Testis (tissue), 2 donors: ENCODE measurements at regions not wholly inside any gene's neighbourhood (a gene's known extent, or its start where the extent isn't known, plus 50 kb on each side); places are given as distances from the start of the nearest gene placed in this dataset.

Experiments
- DNase-seq: peaks from one replicate; pipeline ENCODE4 v3.0.0-alpha.2; 2019
- H3K27ac ChIP-seq, 2 donors: fragments of 200-600 bp; sonication (generic); one replicate each; pipeline ENCODE4 v1.5.1; 2019
- H3K27me3 ChIP-seq: fragments of 200-600 bp; sonication (generic); one replicate; pipeline ENCODE4 v1.5.1; 2019
- H3K36me3 ChIP-seq: fragments of 200-600 bp; sonication (generic); one replicate; pipeline ENCODE4 v1.5.1; 2017; ENCODE audit warnings: low read depth; ENCODE audit errors: missing control alignments
- H3K4me1 ChIP-seq: fragments of 200-600 bp; sonication (generic); one replicate; pipeline ENCODE4 v1.5.1; 2019
- H3K4me3 ChIP-seq, 2 donors: fragments of 200-600 bp; sonication (generic); one replicate each; pipeline ENCODE4 v1.5.1; 2017 to 2019
- H3K9me3 ChIP-seq: fragments of 200-600 bp; sonication (generic); one replicate; pipeline ENCODE4 v1.5.1; 2017
- POLR2A ChIP-seq: fragments of 450-650 bp; IDR thresholded peaks from one replicate; pipeline ENCODE4 v1.6.1; 2017; ENCODE audit warnings: antibody characterized with exemption, mild to moderate bottlenecking, moderate library complexity
- WGBS, 2 donors: methylation state at CpG; one replicate each; pipeline ENCODE4 v1.1.5; 2018; 5-methylcytosine and 5-hydroxymethylcytosine counted together
- intact Hi-C: fragments of 100-400 bp; cut with DNase I; formaldehyde crosslinking; loops from one replicate; pipeline ENCODE4 v1.15.1; 2023; ENCODE audit warnings: low total_unique reads
- TF ChIP-seq, protein P1 (sequence below), 3 experiments: fragments of 450-650 bp in 2 of 3; fragments of 200-600 bp in 1 of 3; sonication (generic) in 1 of 3; IDR thresholded peaks; one replicate each; pipeline ENCODE4 v1.5.1; 2016 to 2019; ENCODE audit warnings: antibody characterized with exemption in 3 of 3, mild to moderate bottlenecking in 2 of 3, moderate library complexity in 1 of 3

DNA sequence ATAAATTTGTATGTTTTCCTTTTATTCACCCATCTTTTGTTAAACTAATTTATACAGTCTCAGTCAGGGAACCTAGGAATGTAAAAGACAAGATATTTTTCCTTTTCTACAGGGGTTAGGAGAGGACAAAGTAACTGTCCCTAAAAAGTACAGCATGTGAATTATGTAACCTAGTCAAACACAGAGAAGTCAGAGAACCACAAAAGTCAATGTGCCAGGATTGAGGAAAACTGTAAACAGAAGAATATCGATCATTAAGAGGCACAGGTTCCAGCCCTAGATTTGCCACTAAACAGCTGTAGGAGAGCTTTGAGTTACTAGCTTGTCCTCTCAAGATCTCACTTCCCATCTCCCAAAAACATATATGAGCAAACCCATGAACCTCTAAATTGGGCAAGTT lies 550.9 kb upstream of the FAT3 start:
- no peak for TF ChIP-seq POLR2A
- TF ChIP-seq, protein P1, sequence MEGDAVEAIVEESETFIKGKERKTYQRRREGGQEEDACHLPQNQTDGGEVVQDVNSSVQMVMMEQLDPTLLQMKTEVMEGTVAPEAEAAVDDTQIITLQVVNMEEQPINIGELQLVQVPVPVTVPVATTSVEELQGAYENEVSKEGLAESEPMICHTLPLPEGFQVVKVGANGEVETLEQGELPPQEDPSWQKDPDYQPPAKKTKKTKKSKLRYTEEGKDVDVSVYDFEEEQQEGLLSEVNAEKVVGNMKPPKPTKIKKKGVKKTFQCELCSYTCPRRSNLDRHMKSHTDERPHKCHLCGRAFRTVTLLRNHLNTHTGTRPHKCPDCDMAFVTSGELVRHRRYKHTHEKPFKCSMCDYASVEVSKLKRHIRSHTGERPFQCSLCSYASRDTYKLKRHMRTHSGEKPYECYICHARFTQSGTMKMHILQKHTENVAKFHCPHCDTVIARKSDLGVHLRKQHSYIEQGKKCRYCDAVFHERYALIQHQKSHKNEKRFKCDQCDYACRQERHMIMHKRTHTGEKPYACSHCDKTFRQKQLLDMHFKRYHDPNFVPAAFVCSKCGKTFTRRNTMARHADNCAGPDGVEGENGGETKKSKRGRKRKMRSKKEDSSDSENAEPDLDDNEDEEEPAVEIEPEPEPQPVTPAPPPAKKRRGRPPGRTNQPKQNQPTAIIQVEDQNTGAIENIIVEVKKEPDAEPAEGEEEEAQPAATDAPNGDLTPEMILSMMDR (IDR thresholded peaks at IDR 0.05): no peak
- intact Hi-C loops: no loop called here
- 88 to 91% methylated on average over 1 of the region's 1 CpG for WGBS, 2 donors
- H3K27ac ChIP-seq: no peak overlapping the region
- H3K4me1 ChIP-seq: no peaks in the 10 kb centered on the region
- DNase-seq: no peak
- no peaks in the 10 kb centered on the region for H3K36me3 ChIP-seq
- no peaks in the 10 kb centered on the region for H3K27me3 ChIP-seq
- H3K4me3 ChIP-seq: no peak overlapping the region
- no peaks in the 10 kb centered on the region for H3K9me3 ChIP-seq

DNA sequence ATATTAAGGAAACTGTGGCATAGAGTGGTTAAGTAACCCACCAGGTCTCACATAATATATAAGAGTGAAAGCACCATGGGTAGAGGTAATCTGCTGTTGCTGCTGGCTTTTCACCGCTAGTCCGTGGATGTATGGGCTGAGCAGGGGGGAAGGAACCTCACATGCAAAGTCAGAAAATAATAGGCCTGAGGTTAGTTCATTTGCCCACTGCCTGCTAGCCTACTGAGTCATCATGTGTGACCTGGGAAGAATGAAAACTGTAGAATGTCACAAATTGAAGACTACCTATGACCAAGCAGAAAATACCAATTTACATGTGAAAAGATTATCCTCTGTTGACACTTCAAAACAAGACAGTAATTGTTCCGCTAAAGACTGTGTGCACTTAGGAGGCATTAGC lies 560.1 kb upstream of the FAT3 start:
- no peak overlapping the region for H3K4me3 ChIP-seq
- WGBS, 2 donors: 75 to 84% methylated on average over 3 of the region's 3 CpGs

DNA sequence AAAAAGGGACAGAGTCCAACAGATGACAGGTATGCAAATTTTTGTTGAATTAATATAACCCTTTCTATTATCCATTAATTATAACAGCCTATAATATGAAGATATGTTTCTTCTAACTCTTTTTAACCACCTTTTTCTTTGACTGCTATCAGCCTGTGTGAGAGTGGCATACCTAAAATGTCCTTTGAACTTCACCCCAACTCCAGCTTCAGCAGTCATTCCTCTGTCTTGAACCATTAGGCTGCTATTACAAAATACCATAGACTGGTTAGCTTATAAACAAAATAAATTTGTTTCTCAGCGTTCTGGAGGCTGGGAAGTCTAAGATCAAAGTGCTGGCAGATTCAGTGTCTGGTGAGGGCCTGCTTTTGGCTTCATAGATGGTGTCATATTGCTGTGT lies 564.6 kb upstream of the FAT3 start:
- intact Hi-C loops: no loop called here
- no peaks in the 10 kb centered on the region for H3K27me3 ChIP-seq
- WGBS, 2 donors: 56 to 63% methylated on average over 1 of the region's 1 CpG
- peaks cover 4% of the 10 kb centered on the region for H3K9me3 ChIP-seq
- no peak for DNase-seq
- no peaks in the 10 kb centered on the region for H3K36me3 ChIP-seq
- TF ChIP-seq, protein P1 (IDR thresholded peaks at IDR 0.05): no peak
- TF ChIP-seq POLR2A: no peak
- H3K4me1 ChIP-seq: no peaks in the 10 kb centered on the region
- H3K27ac ChIP-seq: no peak overlapping the region
- H3K4me3 ChIP-seq: no peak overlapping the region

More for the DNA sequence above, 560.1 kb upstream of the FAT3 start:
- no peak overlapping the region for H3K27ac ChIP-seq
- intact Hi-C loops: no loop called here
- TF ChIP-seq, protein P1 (IDR thresholded peaks at IDR 0.05): no peak
- no peak for TF ChIP-seq POLR2A
- no peak for DNase-seq
- no peaks in the 10 kb centered on the region for H3K4me1 ChIP-seq
- no peaks in the 10 kb centered on the region for H3K36me3 ChIP-seq
- peaks cover 4% of the 10 kb centered on the region for H3K9me3 ChIP-seq
- no peaks in the 10 kb centered on the region for H3K27me3 ChIP-seq

DNA sequence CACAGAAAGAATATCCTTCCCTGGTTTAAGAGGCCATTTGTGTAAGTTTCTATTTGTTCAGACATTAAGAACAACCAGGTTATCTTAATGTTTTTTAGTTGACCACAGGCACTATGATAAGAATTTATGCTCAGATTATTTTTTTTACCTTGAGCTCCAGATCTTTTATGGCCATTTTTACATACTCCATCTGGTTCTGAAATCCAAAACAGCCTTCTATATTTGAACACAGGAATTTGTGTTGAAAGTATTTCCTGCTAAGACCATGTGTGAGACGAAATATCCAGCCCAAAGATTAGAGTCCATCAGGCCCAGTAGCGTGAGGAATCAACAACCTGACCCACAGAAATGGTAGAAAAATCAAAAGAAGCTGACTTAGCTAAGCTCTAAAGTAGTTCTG lies 569.9 kb upstream of the FAT3 start:
- Histone ChIP-seq H3K4me3 (no peak overlapping the region), H3K4me1 (no peaks in the 10 kb centered on the region), H3K27ac (no peak overlapping the region), H3K9me3 (no peaks in the 10 kb centered on the region), H3K36me3 (no peaks in the 10 kb centered on the region), H3K27me3 (no peaks in the 10 kb centered on the region)
- DNase-seq: no peak
- WGBS, 2 donors: 62 to 74% methylated on average over 2 of the region's 2 CpGs
- TF ChIP-seq POLR2A: no peak
- TF ChIP-seq, protein P1 (IDR thresholded peaks at IDR 0.05): no peak
- intact Hi-C loops: no loop called here

DNA sequence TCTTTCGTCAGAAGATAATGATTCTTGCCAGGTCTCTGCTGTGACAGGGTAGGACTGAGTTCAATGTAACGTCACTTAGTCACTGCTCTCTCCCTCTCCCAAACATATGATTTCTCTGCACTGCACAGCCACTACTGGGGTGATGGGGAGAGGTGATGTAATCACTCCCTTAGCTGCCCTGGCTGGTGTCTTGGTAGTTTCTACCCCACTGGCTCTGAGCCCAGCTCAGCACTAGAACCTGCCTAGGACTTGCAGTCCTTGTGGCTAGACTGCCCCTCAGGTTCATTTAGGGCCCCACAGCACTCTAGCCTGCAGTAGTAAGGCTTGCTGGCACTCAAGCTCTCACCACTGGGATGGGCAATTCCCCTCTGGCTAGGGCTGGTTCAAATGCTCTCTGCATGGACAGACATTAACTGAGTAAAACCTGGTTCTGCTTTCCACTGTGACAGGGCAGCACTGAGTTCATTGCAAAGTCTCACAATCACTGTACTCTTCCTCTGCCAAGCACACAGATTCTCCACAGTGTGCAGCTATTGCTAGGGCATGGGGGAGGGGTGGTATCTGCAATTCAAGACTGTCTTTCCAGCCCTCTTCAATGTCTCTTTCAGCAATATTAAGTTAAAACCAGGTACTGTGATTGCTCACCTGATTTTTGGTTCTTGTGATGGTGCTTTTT lies 571.4 kb upstream of the FAT3 start:
- H3K27ac ChIP-seq: no peak overlapping the region
- H3K27me3 ChIP-seq: no peaks in the 10 kb centered on the region
- H3K4me1 ChIP-seq: no peaks in the 10 kb centered on the region
- H3K4me3 ChIP-seq: no peak overlapping the region
- TF ChIP-seq POLR2A: no peak
- TF ChIP-seq, protein P1 (IDR thresholded peaks at IDR 0.05): no peak
- DNase-seq: no peak
- intact Hi-C loops: no loop called here
- H3K9me3 ChIP-seq: no peaks in the 10 kb centered on the region
- H3K36me3 ChIP-seq: no peaks in the 10 kb centered on the region
- 84 to 90% methylated on average over 2 of the region's 2 CpGs for WGBS, 2 donors
